ENCODE measurements at regions not wholly inside any gene's neighbourhood (a gene's known extent, or its start where the extent isn't known, plus 50 kb on each side); places are given as distances from the start of the nearest gene placed in this dataset.

DNA sequence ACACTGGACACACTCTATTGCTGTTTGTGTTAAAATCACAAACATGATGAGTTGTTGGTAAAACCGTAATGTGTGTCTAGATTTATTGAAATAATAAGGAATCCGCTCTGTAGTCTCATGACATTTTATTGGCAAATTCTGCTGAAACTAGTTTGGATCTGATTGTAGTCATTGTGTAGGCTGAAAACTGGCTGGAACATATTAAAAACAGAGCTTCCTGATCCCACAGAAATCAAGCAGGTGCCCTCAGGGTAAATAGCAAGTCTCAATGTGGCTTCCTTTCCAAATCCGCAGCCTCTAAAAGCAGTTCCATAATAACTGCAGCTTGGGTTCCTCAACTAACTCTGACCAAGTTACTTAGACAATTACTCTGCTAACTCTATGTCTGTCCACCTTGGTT lies 427.5 kb upstream of the KIF2A start:
- no peaks in the 10 kb centered on the region for H3K79me2 ChIP-seq (ENCODE audit: low read length)
- H3K9ac ChIP-seq (ENCODE audit: low read length): no peak overlapping the region
- no peaks in the 10 kb centered on the region for H3K36me3 ChIP-seq (replicated peaks; ENCODE audit: insufficient read depth, low read length)
- DNase-seq: no peak
- H3K4me3 ChIP-seq (ENCODE audit: low read length): no peak overlapping the region
- H2AFZ ChIP-seq (ENCODE audit: low read length): no peak overlapping the region
- H3F3A ChIP-seq (ENCODE audit: insufficient read depth, low read length): no peaks in the 10 kb centered on the region
- no peak overlapping the region for H3K4me2 ChIP-seq (ENCODE audit: low read depth, low read length)
- no peaks in the 10 kb centered on the region for H4K20me1 ChIP-seq (ENCODE audit: insufficient read depth, low read length)
- TF ChIP-seq EZH2phosphoT487 (IDR thresholded peaks at IDR 0.05; ENCODE audit: low read length) (no peak), EZH2 (optimal IDR thresholded peaks at IDR 0.05; ENCODE audit: low read depth, low read length) (no peak), CTCF (IDR thresholded peaks at IDR 0.05; ENCODE audit: low read length) (no peak)
- no peaks in the 10 kb centered on the region for H3K27me3 ChIP-seq (replicated peaks; ENCODE audit: insufficient read depth, low read length)
- H3K27ac ChIP-seq (ENCODE audit: low read length): no peak overlapping the region
- H3K4me1 ChIP-seq (ENCODE audit: low read length): no peaks in the 10 kb centered on the region
- H3K9me2 ChIP-seq (replicated peaks; ENCODE audit: insufficient read depth, low read length): no peaks in the 10 kb centered on the region
- H3K9me3 ChIP-seq (replicated peaks; ENCODE audit: insufficient read depth, low read length): no peaks in the 10 kb centered on the region

GRCh38 chr5:61881821-61882487 lies 424.1 kb upstream of the KIF2A start:
- Histone ChIP-seq H4K20me1 (ENCODE audit: insufficient read depth, low read length) (no peaks in the 10 kb centered on the region), H3K4me2 (ENCODE audit: low read depth, low read length) (no peak overlapping the region), H3K4me3 (ENCODE audit: low read length) (no peak overlapping the region), H3K27ac (ENCODE audit: low read length) (no peak overlapping the region), H3K4me1 (ENCODE audit: low read length) (no peaks in the 10 kb centered on the region), H3K36me3 (replicated peaks; ENCODE audit: insufficient read depth, low read length) (no peaks in the 10 kb centered on the region), H3K9me3 (replicated peaks; ENCODE audit: insufficient read depth, low read length) (no peaks in the 10 kb centered on the region), H3F3A (ENCODE audit: insufficient read depth, low read length) (no peaks in the 10 kb centered on the region), H3K79me2 (ENCODE audit: low read length) (no peaks in the 10 kb centered on the region), H3K27me3 (replicated peaks; ENCODE audit: insufficient read depth, low read length) (no peaks in the 10 kb centered on the region), H3K9me2 (replicated peaks; ENCODE audit: insufficient read depth, low read length) (no peaks in the 10 kb centered on the region), H2AFZ (ENCODE audit: low read length) (no peak overlapping the region), H3K9ac (ENCODE audit: low read length) (no peak overlapping the region)
- no peak for TF ChIP-seq EZH2 (optimal IDR thresholded peaks at IDR 0.05; ENCODE audit: low read depth, low read length)
- TF ChIP-seq EZH2phosphoT487 (IDR thresholded peaks at IDR 0.05; ENCODE audit: low read length): no peak
- no peak for TF ChIP-seq CTCF (IDR thresholded peaks at IDR 0.05; ENCODE audit: low read length)
- no peak for DNase-seq

DNA sequence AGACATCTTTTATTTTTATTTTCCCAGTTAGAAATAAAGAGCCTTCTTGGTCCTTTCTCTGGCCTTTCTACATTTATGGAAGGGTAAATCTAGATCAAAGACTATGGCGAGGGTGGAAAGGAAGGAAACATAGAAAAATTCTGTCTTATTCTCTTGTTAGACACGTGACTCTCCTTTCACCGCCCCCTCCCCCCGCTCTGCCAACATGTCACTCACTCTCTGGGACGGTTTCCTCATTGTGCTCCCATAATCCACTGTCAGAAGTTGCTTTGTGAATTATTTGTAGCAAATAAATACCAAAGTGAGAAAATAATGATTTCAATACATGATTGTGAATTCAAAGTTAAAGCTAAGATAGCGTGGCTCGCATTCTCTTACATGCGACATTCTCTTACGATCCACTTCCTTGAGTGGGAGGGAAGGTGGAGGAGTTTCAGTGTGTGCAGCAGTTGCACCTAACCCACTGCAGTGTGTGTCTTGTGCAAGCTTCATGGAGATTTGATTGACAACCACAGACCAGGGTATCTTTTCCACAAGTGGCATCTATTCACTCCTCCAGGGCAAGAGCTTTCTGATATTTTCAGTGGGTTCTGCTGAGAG lies 423.0 kb upstream of the KIF2A start:
- TF ChIP-seq EZH2phosphoT487 (IDR thresholded peaks at IDR 0.05; ENCODE audit: low read length) (no peak), EZH2 (optimal IDR thresholded peaks at IDR 0.05; ENCODE audit: low read depth, low read length) (no peak), CTCF (IDR thresholded peaks at IDR 0.05; ENCODE audit: low read length) (no peak)
- Histone ChIP-seq H3K4me3 (ENCODE audit: low read length) (no peak overlapping the region), H3K4me2 (ENCODE audit: low read depth, low read length) (no peak overlapping the region), H4K20me1 (ENCODE audit: insufficient read depth, low read length) (no peaks in the 10 kb centered on the region), H3K9me2 (replicated peaks; ENCODE audit: insufficient read depth, low read length) (no peaks in the 10 kb centered on the region), H3K27ac (ENCODE audit: low read length) (no peak overlapping the region), H3K36me3 (replicated peaks; ENCODE audit: insufficient read depth, low read length) (no peaks in the 10 kb centered on the region), H3K4me1 (ENCODE audit: low read length) (no peaks in the 10 kb centered on the region), H3K9me3 (replicated peaks; ENCODE audit: insufficient read depth, low read length) (no peaks in the 10 kb centered on the region), H3K27me3 (replicated peaks; ENCODE audit: insufficient read depth, low read length) (no peaks in the 10 kb centered on the region), H3F3A (ENCODE audit: insufficient read depth, low read length) (no peaks in the 10 kb centered on the region), H2AFZ (ENCODE audit: low read length) (no peak overlapping the region), H3K9ac (ENCODE audit: low read length) (no peak overlapping the region), H3K79me2 (ENCODE audit: low read length) (no peaks in the 10 kb centered on the region)
- DNase-seq: no peak
